Activated CD4-positive, alpha-beta T cell treated with anti-CD3 and anti-CD28 coated beads for 48 hours (primary cell): ENCODE measurements at regions not wholly inside any gene's neighbourhood (a gene's known extent, or its start where the extent isn't known, plus 50 kb on each side); places are given as distances from the start of the nearest gene placed in this dataset.
"Not testable (repeated sequence)": the region's sequence is repeated elsewhere in the genome, so short reads cannot be mapped to it uniquely, and the experiment has no call there.

Source experiments
- DNase-seq: peaks from one replicate; pipeline ENCODE4 v3.0.0-alpha.2; 2020

- DNase-seq: no peak
Observed at GRCh38 chr1:14366091-14367018, 232.1 kb upstream of the KAZN start.

GRCh38 chr1:14367451-14367850 lies 231.0 kb upstream of the KAZN start:
- no peak for DNase-seq

GRCh38 chr1:14369526-14370213 lies 228.8 kb upstream of the KAZN start:
- DNase-seq: no peak

GRCh38 chr1:14371771-14372497 lies 226.6 kb upstream of the KAZN start:
- DNase-seq: no peak

- DNase-seq: no peak
Observed at GRCh38 chr1:14372526-14372925, 226.0 kb upstream of the KAZN start.

- no peak for DNase-seq
Observed at GRCh38 chr1:14373081-14373758, 225.3 kb upstream of the KAZN start.

GRCh38 chr1:14375226-14375625 lies 223.3 kb upstream of the KAZN start:
- DNase-seq: no peak

GRCh38 chr1:14377386-14377785 lies 221.1 kb upstream of the KAZN start:
- DNase-seq: no peak

- no peak for DNase-seq
Observed at GRCh38 chr1:14380408-14380807, 218.1 kb upstream of the KAZN start.

- no peak for DNase-seq
Observed at GRCh38 chr1:14390816-14391215, 207.7 kb upstream of the KAZN start.

- no peak for DNase-seq
Observed at GRCh38 chr1:14392161-14392858, 206.2 kb upstream of the KAZN start.

- no peak for DNase-seq
Observed at GRCh38 chr1:14392859-14393365, 205.6 kb upstream of the KAZN start.

- no peak for DNase-seq
Observed at GRCh38 chr1:14396100-14396499, 202.4 kb upstream of the KAZN start.

- no peak for DNase-seq
Observed at GRCh38 chr1:14403961-14404645, 194.4 kb upstream of the KAZN start.

- no peak for DNase-seq
Observed at GRCh38 chr1:14404862-14405301, 193.6 kb upstream of the KAZN start.

GRCh38 chr1:14412235-14412634 lies 186.2 kb upstream of the KAZN start:
- no peak for DNase-seq

- DNase-seq: no peak
Observed at GRCh38 chr1:14413819-14414490, 184.5 kb upstream of the KAZN start.

GRCh38 chr1:14415396-14415795 lies 183.1 kb upstream of the KAZN start:
- DNase-seq: peak; percentile 11

- not testable (repeated sequence) for DNase-seq
Observed at GRCh38 chr1:14419778-14420218, 178.7 kb upstream of the KAZN start.

- DNase-seq: no peak
Observed at GRCh38 chr1:14420686-14421085, 177.8 kb upstream of the KAZN start.
